A673 (cell line): ENCODE measurements at regions not wholly inside any gene's neighbourhood (a gene's known extent, or its start where the extent isn't known, plus 50 kb on each side); places are given as distances from the start of the nearest gene placed in this dataset.

Experiments used
- BruUV-seq: library from RNA; stranded (reverse); fragments of 400-500 nt; replicated peaks from 2 replicates; lab custom pipeline; 2021; lab: Mats Ljungman, UMichigan
- CTCF ChIA-PET: fragments of 300-600 bp; sonication (Branson Sonifier 250); formaldehyde crosslinking; loops from one replicate; lab custom pipeline; 2022; ENCODE audit warnings: antibody characterized with exemption; lab: Charles Lee
- POLR2A ChIA-PET: fragments of 300-600 bp; sonication (Branson Sonifier 250); formaldehyde crosslinking; loops from one replicate; lab custom pipeline; 2022; ENCODE audit warnings: antibody characterized with exemption; ENCODE audit not compliant: low non-redundant PET; lab: Charles Lee
- DNase-seq: peaks from one replicate; pipeline ENCODE4 v3.0.0-alpha.2; 2015; ENCODE audit warnings: low spot score
- H3K27ac ChIP-seq: fragments of 200-600 bp; sonication (generic); 2 replicates; pipeline ENCODE4 v1.5.1; 2016; ENCODE audit warnings: mixed run types, low read depth, mild to moderate bottlenecking, mixed read lengths, antibody characterized with exemption, low read length; ENCODE audit not compliant: poor library complexity, severe bottlenecking
- H3K27me3 ChIP-seq: fragments of 200-600 bp; sonication (generic); replicated peaks from 2 replicates; pipeline ENCODE4 v1.6.1; 2017; ENCODE audit warnings: mixed run types, low read depth, mild to moderate bottlenecking, mixed read lengths, antibody characterized with exemption, low read length; ENCODE audit not compliant: insufficient read depth, poor library complexity
- H3K36me3 ChIP-seq: fragments of 200-600 bp; sonication (generic); 2 replicates; pipeline ENCODE4 v1.6.1; 2016; ENCODE audit warnings: mixed run types, mild to moderate bottlenecking, mixed read lengths, antibody characterized with exemption, low read length; ENCODE audit not compliant: insufficient read depth, poor library complexity, severe bottlenecking
- H3K4me1 ChIP-seq: fragments of 200-600 bp; sonication (generic); 2 replicates; pipeline ENCODE4 v1.6.1; 2017; ENCODE audit warnings: mixed run types, mild to moderate bottlenecking, mixed read lengths, antibody characterized with exemption, low read length; ENCODE audit not compliant: insufficient read depth, poor library complexity, severe bottlenecking
- H3K4me3 ChIP-seq: fragments of 200-600 bp; sonication (generic); 2 replicates; pipeline ENCODE4 v1.5.1; 2016; ENCODE audit warnings: low read depth, mixed run types, mild to moderate bottlenecking, mixed read lengths, low read length; ENCODE audit not compliant: poor library complexity, severe bottlenecking
- H3K9me3 ChIP-seq: fragments of 200-600 bp; sonication (generic); 2 replicates; pipeline ENCODE4 v1.6.1; 2016; ENCODE audit warnings: mixed run types, low read depth, mild to moderate bottlenecking, mixed read lengths, antibody characterized with exemption, low read length; ENCODE audit not compliant: poor library complexity, severe bottlenecking
- EZH2 ChIP-seq: fragments of 200-600 bp; sonication (generic); IDR thresholded peaks from 2 replicates; pipeline ENCODE4 v1.6.1; 2017; ENCODE audit warnings: borderline replicate concordance, low read depth, mild to moderate bottlenecking, mixed read lengths, antibody characterized with exemption, low read length; ENCODE audit not compliant: poor library complexity, severe bottlenecking
- intact Hi-C: fragments of 100-400 bp; cut with micrococcal nuclease; formaldehyde crosslinking; loops from one replicate; pipeline ENCODE4 v1.10.0; 2022; ENCODE audit not compliant: unreplicated experiment
- TF ChIP-seq, protein P1 (sequence below): fragments of 300-800, 200-600 bp; sonication (generic); conservative IDR thresholded peaks from 2 replicates; pipeline ENCODE4 v1.5.1; 2017; ENCODE audit warnings: low read depth, mild to moderate bottlenecking, antibody characterized with exemption, low read length, moderate library complexity, mixed read lengths

GRCh38 chr11:28457481-28458065 is 349.4 kb downstream of the METTL15 start:
- no peaks in the 10 kb centered on the region for H3K36me3 ChIP-seq
- no peak for DNase-seq
- TF ChIP-seq, protein P1, sequence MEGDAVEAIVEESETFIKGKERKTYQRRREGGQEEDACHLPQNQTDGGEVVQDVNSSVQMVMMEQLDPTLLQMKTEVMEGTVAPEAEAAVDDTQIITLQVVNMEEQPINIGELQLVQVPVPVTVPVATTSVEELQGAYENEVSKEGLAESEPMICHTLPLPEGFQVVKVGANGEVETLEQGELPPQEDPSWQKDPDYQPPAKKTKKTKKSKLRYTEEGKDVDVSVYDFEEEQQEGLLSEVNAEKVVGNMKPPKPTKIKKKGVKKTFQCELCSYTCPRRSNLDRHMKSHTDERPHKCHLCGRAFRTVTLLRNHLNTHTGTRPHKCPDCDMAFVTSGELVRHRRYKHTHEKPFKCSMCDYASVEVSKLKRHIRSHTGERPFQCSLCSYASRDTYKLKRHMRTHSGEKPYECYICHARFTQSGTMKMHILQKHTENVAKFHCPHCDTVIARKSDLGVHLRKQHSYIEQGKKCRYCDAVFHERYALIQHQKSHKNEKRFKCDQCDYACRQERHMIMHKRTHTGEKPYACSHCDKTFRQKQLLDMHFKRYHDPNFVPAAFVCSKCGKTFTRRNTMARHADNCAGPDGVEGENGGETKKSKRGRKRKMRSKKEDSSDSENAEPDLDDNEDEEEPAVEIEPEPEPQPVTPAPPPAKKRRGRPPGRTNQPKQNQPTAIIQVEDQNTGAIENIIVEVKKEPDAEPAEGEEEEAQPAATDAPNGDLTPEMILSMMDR = no peak
- no peak for TF ChIP-seq EZH2
- BruUV-seq = no TSS peak
- no peaks in the 10 kb centered on the region for H3K27me3 ChIP-seq
- no peak overlapping the region for H3K4me3 ChIP-seq
- ChIA-PET CTCF (interaction anchor here (0.9 to 1.2 kb wide), 2 partner anchors 702 to 759 kb away, joined by 3 read pairs; no protein-coding TSS in a partner anchor), POLR2A (no interaction called here)
- no peaks in the 10 kb centered on the region for H3K4me1 ChIP-seq
- intact Hi-C loops = no loop called here
- no peaks in the 10 kb centered on the region for H3K9me3 ChIP-seq
- no peak overlapping the region for H3K27ac ChIP-seq

DNA sequence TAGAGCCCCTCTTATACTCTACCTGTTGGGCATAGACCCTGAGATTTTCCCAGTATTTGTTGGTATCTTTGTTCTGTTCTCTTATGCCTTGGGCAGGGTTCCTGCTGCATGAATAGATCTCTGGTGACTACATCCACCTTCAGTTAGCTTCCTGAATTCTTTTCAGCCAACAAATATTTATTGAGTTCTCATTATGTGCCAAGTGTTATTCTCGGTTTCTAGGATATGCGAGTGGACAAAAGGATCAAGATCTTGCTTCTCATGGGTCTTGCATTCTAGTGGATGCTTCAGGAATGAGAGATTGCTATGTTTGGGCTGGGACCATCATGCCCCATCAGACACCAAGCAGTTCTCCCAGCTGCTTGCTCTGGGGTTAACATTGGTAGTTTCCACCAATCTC is 340.0 kb downstream of the METTL15 start:
- H3K27ac ChIP-seq = no peak overlapping the region
- intact Hi-C loops = no loop called here
- no TSS peak for BruUV-seq
- no peaks in the 10 kb centered on the region for H3K9me3 ChIP-seq
- H3K36me3 ChIP-seq = no peaks in the 10 kb centered on the region
- TF ChIP-seq, protein P1 = no peak
- TF ChIP-seq EZH2 = no peak
- H3K4me3 ChIP-seq = no peak overlapping the region
- H3K4me1 ChIP-seq = no peaks in the 10 kb centered on the region
- DNase-seq = no peak
- H3K27me3 ChIP-seq = no peaks in the 10 kb centered on the region
- CTCF ChIA-PET = no interaction called here
- POLR2A ChIA-PET = no interaction called here

DNA sequence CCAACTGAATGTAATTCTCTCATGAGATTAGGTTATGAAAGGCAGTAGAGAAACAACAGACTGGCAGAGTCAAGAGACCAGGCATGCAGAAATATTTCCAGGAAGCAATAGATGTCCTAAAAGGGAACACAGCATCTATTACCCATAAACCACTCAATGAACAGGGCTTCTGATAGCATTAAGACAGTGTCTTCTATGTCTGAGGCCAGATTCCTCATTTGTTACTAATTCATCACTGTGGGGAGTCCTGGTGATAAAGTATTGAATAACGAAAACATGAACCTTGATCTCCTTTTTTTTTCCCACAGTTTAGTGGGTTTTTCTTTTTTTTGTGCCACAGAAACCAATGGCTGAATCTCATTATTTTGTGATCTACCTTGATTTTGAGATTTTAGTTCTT is 339.0 kb downstream of the METTL15 start:
- Histone ChIP-seq H3K36me3 (no peaks in the 10 kb centered on the region), H3K27me3 (no peaks in the 10 kb centered on the region), H3K9me3 (no peaks in the 10 kb centered on the region), H3K4me1 (no peaks in the 10 kb centered on the region), H3K27ac (no peak overlapping the region), H3K4me3 (no peak overlapping the region)
- POLR2A ChIA-PET = no interaction called here
- intact Hi-C loops = no loop called here
- DNase-seq = no peak
- CTCF ChIA-PET = no interaction called here
- BruUV-seq = no TSS peak
- TF ChIP-seq EZH2 = no peak
- TF ChIP-seq, protein P1 = no peak
